Nephron (organoid): ENCODE measurements at regions not wholly inside any gene's neighbourhood (a gene's known extent, or its start where the extent isn't known, plus 50 kb on each side); places are given as distances from the start of the nearest gene placed in this dataset.

Experiments
- H3K27ac Mint-ChIP-seq, 3 experiments: 2 replicates each; pipeline ENCODE4 v1.8.0; 2020; ENCODE audit warnings: mixed read lengths in 3 of 3, mild to moderate bottlenecking in 2 of 3, moderate library complexity in 1 of 3
- H3K27me3 Mint-ChIP-seq: 2 replicates; pipeline ENCODE4 v1.8.0; 2021; ENCODE audit warnings: low read depth, mild to moderate bottlenecking, moderate library complexity, mixed read lengths
- H3K36me3 Mint-ChIP-seq: 2 replicates; pipeline ENCODE4 v1.8.0; 2020; ENCODE audit warnings: low read depth, mixed read lengths
- H3K4me1 Mint-ChIP-seq: 2 replicates; pipeline ENCODE4 v1.8.0; 2020; ENCODE audit warnings: mixed read lengths
- H3K4me3 Mint-ChIP-seq, 3 experiments: 2 replicates each; pipeline ENCODE4 v1.8.0; 2020; ENCODE audit warnings: mild to moderate bottlenecking in 3 of 3, mixed read lengths in 3 of 3, moderate library complexity in 2 of 3
- H3K9me3 Mint-ChIP-seq: 2 replicates; pipeline ENCODE4 v1.8.0; 2020; ENCODE audit warnings: mixed read lengths
- TF ChIP-seq, protein P1 (sequence below), 3 experiments: fragments of 200-600 bp; sonication (generic); IDR thresholded peaks; one replicate each; pipeline ENCODE4 v1.5.0; 2021; ENCODE audit warnings: antibody characterized with exemption in 3 of 3; ENCODE audit not compliant: unreplicated experiment in 3 of 3

DNA sequence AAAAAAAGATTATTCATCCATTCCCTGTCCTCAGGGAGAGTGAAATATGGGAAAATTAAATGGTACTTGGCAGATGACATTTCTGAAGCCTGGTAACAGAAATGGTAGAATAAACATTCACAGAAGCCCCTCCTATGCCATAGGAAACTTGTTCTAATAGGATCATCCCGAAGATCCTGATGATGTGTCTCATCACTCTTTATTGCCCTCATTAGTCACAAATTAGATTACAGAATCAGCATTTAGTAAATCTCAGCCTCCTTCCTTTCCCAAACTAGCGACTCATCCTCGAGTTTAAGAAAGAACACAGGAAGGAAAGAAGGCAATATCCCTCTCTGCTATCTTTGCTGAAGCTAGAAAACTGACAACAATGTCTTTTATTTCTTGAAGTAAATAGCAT lies 154.4 kb downstream of the TMEM200A start:
- no peak overlapping the region for H3K4me3 Mint-ChIP-seq
- TF ChIP-seq, protein P1, sequence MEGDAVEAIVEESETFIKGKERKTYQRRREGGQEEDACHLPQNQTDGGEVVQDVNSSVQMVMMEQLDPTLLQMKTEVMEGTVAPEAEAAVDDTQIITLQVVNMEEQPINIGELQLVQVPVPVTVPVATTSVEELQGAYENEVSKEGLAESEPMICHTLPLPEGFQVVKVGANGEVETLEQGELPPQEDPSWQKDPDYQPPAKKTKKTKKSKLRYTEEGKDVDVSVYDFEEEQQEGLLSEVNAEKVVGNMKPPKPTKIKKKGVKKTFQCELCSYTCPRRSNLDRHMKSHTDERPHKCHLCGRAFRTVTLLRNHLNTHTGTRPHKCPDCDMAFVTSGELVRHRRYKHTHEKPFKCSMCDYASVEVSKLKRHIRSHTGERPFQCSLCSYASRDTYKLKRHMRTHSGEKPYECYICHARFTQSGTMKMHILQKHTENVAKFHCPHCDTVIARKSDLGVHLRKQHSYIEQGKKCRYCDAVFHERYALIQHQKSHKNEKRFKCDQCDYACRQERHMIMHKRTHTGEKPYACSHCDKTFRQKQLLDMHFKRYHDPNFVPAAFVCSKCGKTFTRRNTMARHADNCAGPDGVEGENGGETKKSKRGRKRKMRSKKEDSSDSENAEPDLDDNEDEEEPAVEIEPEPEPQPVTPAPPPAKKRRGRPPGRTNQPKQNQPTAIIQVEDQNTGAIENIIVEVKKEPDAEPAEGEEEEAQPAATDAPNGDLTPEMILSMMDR (IDR thresholded peaks at IDR 0.05; ENCODE audit: unreplicated experiment in 3 of 3): no peak
- H3K36me3 Mint-ChIP-seq: no peaks in the 10 kb centered on the region
- H3K9me3 Mint-ChIP-seq: peaks cover 2% of the 10 kb centered on the region
- H3K27me3 Mint-ChIP-seq: peaks cover 4% of the 10 kb centered on the region
- peaks cover 30% of the 10 kb centered on the region for H3K4me1 Mint-ChIP-seq
- no peak overlapping the region for H3K27ac Mint-ChIP-seq

- H3K4me3 Mint-ChIP-seq: no peak overlapping the region
- TF ChIP-seq, protein P1 (IDR thresholded peaks at IDR 0.05; ENCODE audit: unreplicated experiment in 3 of 3): no peak
- H3K4me1 Mint-ChIP-seq: peaks cover 31% of the 10 kb centered on the region
- no peak overlapping the region for H3K27ac Mint-ChIP-seq
- H3K36me3 Mint-ChIP-seq: no peaks in the 10 kb centered on the region
- peaks cover 2% of the 10 kb centered on the region for H3K9me3 Mint-ChIP-seq
- peaks cover 4% of the 10 kb centered on the region for H3K27me3 Mint-ChIP-seq
Measured at GRCh38 chr6:130520801-130521200, 155.0 kb downstream of the TMEM200A start.

- Mint-ChIP-seq H3K27me3 (no peaks in the 10 kb centered on the region), H3K4me3 (peak overlapping the region in 1 of 3 experiments; percentile 27), H3K9me3 (peaks cover 2% of the 10 kb centered on the region), H3K4me1 (peaks cover 29% of the 10 kb centered on the region), H3K27ac (peak overlapping the region in 2 of 3 experiments; percentile 12 to 49), H3K36me3 (no peaks in the 10 kb centered on the region)
- TF ChIP-seq, protein P1 (IDR thresholded peaks at IDR 0.05; ENCODE audit: unreplicated experiment in 3 of 3): no peak
Measured at GRCh38 chr6:130524552-130524951, 158.7 kb downstream of the TMEM200A start.

GRCh38 chr6:130525408-130525807 lies 159.6 kb downstream of the TMEM200A start:
- H3K4me1 Mint-ChIP-seq: peaks cover 29% of the 10 kb centered on the region
- TF ChIP-seq, protein P1 (IDR thresholded peaks at IDR 0.05; ENCODE audit: unreplicated experiment in 3 of 3): no peak
- no peaks in the 10 kb centered on the region for H3K27me3 Mint-ChIP-seq
- H3K36me3 Mint-ChIP-seq: no peaks in the 10 kb centered on the region
- H3K27ac Mint-ChIP-seq: no peak overlapping the region
- peaks cover 2% of the 10 kb centered on the region for H3K9me3 Mint-ChIP-seq
- H3K4me3 Mint-ChIP-seq: no peak overlapping the region

- Mint-ChIP-seq H3K4me3 (no peak overlapping the region), H3K36me3 (no peaks in the 10 kb centered on the region), H3K27ac (no peak overlapping the region), H3K4me1 (peaks cover 29% of the 10 kb centered on the region), H3K27me3 (no peaks in the 10 kb centered on the region), H3K9me3 (peaks cover 4% of the 10 kb centered on the region)
- TF ChIP-seq, protein P1 (IDR thresholded peaks at IDR 0.05; ENCODE audit: unreplicated experiment in 3 of 3): no peak
Measured at GRCh38 chr6:130526466-130526865, 160.6 kb downstream of the TMEM200A start.

DNA sequence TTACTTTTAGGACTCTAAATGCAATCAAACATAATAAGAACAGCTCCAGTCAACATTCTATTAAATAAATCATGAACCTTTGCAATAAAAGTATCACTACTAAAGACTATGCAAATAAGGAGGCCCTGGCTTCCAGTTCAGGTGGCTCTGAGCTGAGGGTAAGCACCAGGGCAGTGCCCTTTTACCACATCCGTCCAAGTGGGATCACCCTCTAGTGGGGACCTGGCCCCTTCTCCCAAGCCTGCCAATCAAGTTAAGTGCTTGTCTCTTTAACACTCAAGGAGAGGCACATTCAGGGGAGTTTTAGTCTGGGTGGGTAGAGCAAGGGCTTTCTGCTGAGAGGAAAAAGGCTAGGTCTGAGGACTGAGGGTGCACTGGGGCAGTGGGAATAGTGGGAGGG lies 161.4 kb downstream of the TMEM200A start:
- Mint-ChIP-seq H3K4me1 (peaks cover 29% of the 10 kb centered on the region), H3K27ac (no peak overlapping the region), H3K36me3 (no peaks in the 10 kb centered on the region), H3K27me3 (no peaks in the 10 kb centered on the region), H3K4me3 (no peak overlapping the region), H3K9me3 (peaks cover 4% of the 10 kb centered on the region)
- TF ChIP-seq, protein P1 (IDR thresholded peaks at IDR 0.05; ENCODE audit: unreplicated experiment in 3 of 3): no peak
